Hepatocyte (in vitro differentiated cells): ENCODE measurements at regions not wholly inside any gene's neighbourhood (a gene's known extent, or its start where the extent isn't known, plus 50 kb on each side); places are given as distances from the start of the nearest gene placed in this dataset.

Source experiments
- EZH2 ChIP-seq: fragments of 200-600 bp; sonication (generic); IDR thresholded peaks from 2 replicates; pipeline ENCODE4 v1.6.1; 2016; ENCODE audit warnings: antibody characterized with exemption, mild to moderate bottlenecking, borderline replicate concordance
- TF ChIP-seq, protein P1 (sequence below): fragments of 200-600 bp; sonication (generic); IDR thresholded peaks from 2 replicates; pipeline ENCODE4 v1.5.1; 2016; ENCODE audit warnings: antibody characterized with exemption, mild to moderate bottlenecking; ENCODE audit not compliant: poor library complexity

- TF ChIP-seq, protein P1, sequence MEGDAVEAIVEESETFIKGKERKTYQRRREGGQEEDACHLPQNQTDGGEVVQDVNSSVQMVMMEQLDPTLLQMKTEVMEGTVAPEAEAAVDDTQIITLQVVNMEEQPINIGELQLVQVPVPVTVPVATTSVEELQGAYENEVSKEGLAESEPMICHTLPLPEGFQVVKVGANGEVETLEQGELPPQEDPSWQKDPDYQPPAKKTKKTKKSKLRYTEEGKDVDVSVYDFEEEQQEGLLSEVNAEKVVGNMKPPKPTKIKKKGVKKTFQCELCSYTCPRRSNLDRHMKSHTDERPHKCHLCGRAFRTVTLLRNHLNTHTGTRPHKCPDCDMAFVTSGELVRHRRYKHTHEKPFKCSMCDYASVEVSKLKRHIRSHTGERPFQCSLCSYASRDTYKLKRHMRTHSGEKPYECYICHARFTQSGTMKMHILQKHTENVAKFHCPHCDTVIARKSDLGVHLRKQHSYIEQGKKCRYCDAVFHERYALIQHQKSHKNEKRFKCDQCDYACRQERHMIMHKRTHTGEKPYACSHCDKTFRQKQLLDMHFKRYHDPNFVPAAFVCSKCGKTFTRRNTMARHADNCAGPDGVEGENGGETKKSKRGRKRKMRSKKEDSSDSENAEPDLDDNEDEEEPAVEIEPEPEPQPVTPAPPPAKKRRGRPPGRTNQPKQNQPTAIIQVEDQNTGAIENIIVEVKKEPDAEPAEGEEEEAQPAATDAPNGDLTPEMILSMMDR, result no peak
- TF ChIP-seq EZH2, result no peak
Observed at GRCh38 chr3:78088006-78088405, 1048.1 kb downstream of the ROBO2 start.
